ENCODE measurements at regions not wholly inside any gene's neighbourhood (a gene's known extent, or its start where the extent isn't known, plus 50 kb on each side); places are given as distances from the start of the nearest gene placed in this dataset.

DNA sequence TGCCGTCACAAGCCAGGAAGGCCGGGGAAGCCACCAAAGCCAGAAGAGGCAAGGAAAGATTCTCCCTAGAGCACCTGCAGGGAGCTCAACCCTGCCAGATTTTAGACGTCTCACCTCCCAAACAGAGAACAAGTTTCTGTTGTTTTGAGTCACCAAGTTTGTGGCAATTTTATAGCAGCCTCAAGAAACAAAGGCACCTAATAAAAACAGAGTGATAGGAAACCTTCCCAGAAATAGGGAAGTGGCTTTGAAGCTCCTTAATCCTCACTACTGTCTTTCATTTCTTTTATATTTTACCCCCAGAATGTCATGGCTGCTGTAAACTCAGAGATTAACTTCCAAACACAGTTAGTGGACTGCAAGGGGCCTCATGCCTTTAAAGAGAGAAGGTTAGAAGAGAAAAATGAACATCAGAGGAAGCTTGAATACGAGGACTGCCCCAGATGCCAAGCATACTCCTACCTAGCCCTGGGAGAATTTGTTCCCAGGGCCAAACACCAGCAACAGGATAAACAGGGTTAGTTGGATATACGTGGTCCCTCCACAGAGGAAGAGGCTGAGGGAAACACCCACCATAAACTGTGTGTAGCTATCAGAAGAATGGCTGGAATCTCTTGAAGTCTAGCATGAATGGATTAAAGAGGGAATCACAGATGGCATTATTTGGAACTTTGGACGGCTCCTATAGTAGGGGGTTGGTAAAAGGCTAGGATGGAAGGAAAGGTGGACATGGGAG is 148.3 kb downstream of the KCNA5 start:
- TF ChIP-seq, protein P1, sequence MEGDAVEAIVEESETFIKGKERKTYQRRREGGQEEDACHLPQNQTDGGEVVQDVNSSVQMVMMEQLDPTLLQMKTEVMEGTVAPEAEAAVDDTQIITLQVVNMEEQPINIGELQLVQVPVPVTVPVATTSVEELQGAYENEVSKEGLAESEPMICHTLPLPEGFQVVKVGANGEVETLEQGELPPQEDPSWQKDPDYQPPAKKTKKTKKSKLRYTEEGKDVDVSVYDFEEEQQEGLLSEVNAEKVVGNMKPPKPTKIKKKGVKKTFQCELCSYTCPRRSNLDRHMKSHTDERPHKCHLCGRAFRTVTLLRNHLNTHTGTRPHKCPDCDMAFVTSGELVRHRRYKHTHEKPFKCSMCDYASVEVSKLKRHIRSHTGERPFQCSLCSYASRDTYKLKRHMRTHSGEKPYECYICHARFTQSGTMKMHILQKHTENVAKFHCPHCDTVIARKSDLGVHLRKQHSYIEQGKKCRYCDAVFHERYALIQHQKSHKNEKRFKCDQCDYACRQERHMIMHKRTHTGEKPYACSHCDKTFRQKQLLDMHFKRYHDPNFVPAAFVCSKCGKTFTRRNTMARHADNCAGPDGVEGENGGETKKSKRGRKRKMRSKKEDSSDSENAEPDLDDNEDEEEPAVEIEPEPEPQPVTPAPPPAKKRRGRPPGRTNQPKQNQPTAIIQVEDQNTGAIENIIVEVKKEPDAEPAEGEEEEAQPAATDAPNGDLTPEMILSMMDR (IDR thresholded peaks at IDR 0.05) = no peak
- TF ChIP-seq POLR2AphosphoS5 (IDR thresholded peaks at IDR 0.05) (no peak), POLR2A (IDR thresholded peaks at IDR 0.05; ENCODE audit: low read depth) (no peak)

All from esophagus muscularis mucosa (tissue), 3 donors.